GM23338 (cell line): ENCODE measurements at regions not wholly inside any gene's neighbourhood (a gene's known extent, or its start where the extent isn't known, plus 50 kb on each side); places are given as distances from the start of the nearest gene placed in this dataset.
A peak's percentile ranks its signal among the peaks of the same experiment; 100 is the strongest.

Experiments used
- ATAC-seq: fragments of 200-7000 bp; cut with Tn5 transposase; 3 replicates; pipeline ENCODE4 v1.9.1; 2020
- DNase-seq: peaks from one replicate; pipeline ENCODE4 v3.0.0-alpha.2; 2015; ENCODE audit warnings: low spot score
- H2AFZ ChIP-seq: fragments of 200-600 bp; sonication (generic); 2 replicates; pipeline ENCODE4 v1.8.0; 2016; ENCODE audit warnings: antibody characterized with exemption, mild to moderate bottlenecking, moderate library complexity
- H3F3A ChIP-seq: fragments of 200-600 bp; sonication (generic); replicated peaks from 2 replicates; pipeline ENCODE4 v1.8.0; 2017; ENCODE audit warnings: antibody characterized with exemption, mixed run types, low read depth
- H3K27ac ChIP-seq: fragments of 200-600 bp; sonication (generic); 2 replicates; pipeline ENCODE4 v1.6.1; 2016; ENCODE audit warnings: low read depth
- H3K27me3 ChIP-seq: fragments of 200-600 bp; sonication (generic); 2 replicates; pipeline ENCODE4 v1.8.0; 2016; ENCODE audit warnings: mild to moderate bottlenecking, mixed run types, moderate library complexity; ENCODE audit not compliant: insufficient read depth
- H3K36me3 ChIP-seq: fragments of 200-600 bp; sonication (generic); 2 replicates; pipeline ENCODE4 v1.8.0; 2016; ENCODE audit warnings: mild to moderate bottlenecking; ENCODE audit not compliant: insufficient read depth
- H3K4me1 ChIP-seq: fragments of 200-600 bp; sonication (generic); 2 replicates; pipeline ENCODE4 v1.8.0; 2016; ENCODE audit warnings: mild to moderate bottlenecking, moderate library complexity; ENCODE audit not compliant: insufficient read depth
- H3K4me2 ChIP-seq: fragments of 200-600 bp; sonication (generic); 2 replicates; pipeline ENCODE4 v1.7.1; 2017; ENCODE audit warnings: mixed run types
- H3K4me3 ChIP-seq: fragments of 200-600 bp; sonication (generic); 2 replicates; pipeline ENCODE4 v1.6.1; 2016; ENCODE audit warnings: mixed run types
- H3K79me2 ChIP-seq: fragments of 200-600 bp; sonication (generic); replicated peaks from 2 replicates; pipeline ENCODE4 v1.8.0; 2017; ENCODE audit warnings: mild to moderate bottlenecking; ENCODE audit not compliant: insufficient read depth
- H3K9me2 ChIP-seq: fragments of 200-600 bp; sonication (generic); 2 replicates; pipeline ENCODE4 v1.8.0; 2017; ENCODE audit not compliant: insufficient read depth
- H4K20me1 ChIP-seq: fragments of 200-600 bp; sonication (generic); replicated peaks from 2 replicates; pipeline ENCODE4 v1.8.0; 2017; ENCODE audit warnings: mild to moderate bottlenecking; ENCODE audit not compliant: insufficient read depth
- H3K27ac Mint-ChIP-seq: 2 replicates; pipeline ENCODE4 v1.8.0; 2020; ENCODE audit warnings: inconsistent platforms, mild to moderate bottlenecking, moderate library complexity, mixed read lengths
- H3K27me3 Mint-ChIP-seq: 3 replicates; pipeline ENCODE4 v1.8.0; 2022; ENCODE audit warnings: low read depth, mild to moderate bottlenecking, moderate library complexity, mixed read lengths, inconsistent platforms; ENCODE audit not compliant: insufficient read depth, poor library complexity
- H3K36me3 Mint-ChIP-seq: 3 replicates; pipeline ENCODE4 v1.8.0; 2021; ENCODE audit warnings: low read depth, mild to moderate bottlenecking, inconsistent platforms, moderate library complexity, mixed read lengths
- H3K4me1 Mint-ChIP-seq: 3 replicates; pipeline ENCODE4 v1.8.0; 2020; ENCODE audit warnings: mild to moderate bottlenecking, inconsistent platforms, mixed read lengths
- H3K4me3 Mint-ChIP-seq: 3 replicates; pipeline ENCODE4 v1.8.0; 2021; ENCODE audit warnings: moderate library complexity, mild to moderate bottlenecking, inconsistent platforms, mixed read lengths
- H3K9me3 Mint-ChIP-seq: 3 replicates; pipeline ENCODE4 v1.8.0; 2020; ENCODE audit warnings: moderate library complexity, mild to moderate bottlenecking, inconsistent platforms, mixed read lengths
- CREB1 ChIP-seq: fragments of 250-450 bp; sonication (Bioruptor Pico); IDR thresholded peaks from 2 replicates; pipeline ENCODE4 v1.5.0; 2020; ENCODE audit warnings: low read depth, mild to moderate bottlenecking, moderate library complexity
- CTCF ChIP-seq, 2 experiments: fragments of 200-600 bp in 1 of 2; sonication (generic) in 1 of 2; conservative IDR thresholded peaks; 2 replicates each; pipeline versions ENCODE4 v1.5.1 to v1.6.1; 2016 to 2017; ENCODE audit warnings: antibody characterized with exemption in 2 of 2, low read depth in 2 of 2, mild to moderate bottlenecking in 2 of 2, moderate library complexity in 1 of 2
- EZH2 ChIP-seq: fragments of 200-600 bp; sonication (generic); IDR thresholded peaks from one replicate; pipeline ENCODE4 v1.8.0; 2017; ENCODE audit warnings: antibody characterized with exemption, mild to moderate bottlenecking, low read depth; ENCODE audit not compliant: unreplicated experiment
- EZH2phosphoT487 ChIP-seq: fragments of 200-600 bp; sonication (generic); IDR thresholded peaks from one replicate; pipeline ENCODE4 v1.8.1; 2018; ENCODE audit warnings: antibody characterized with exemption; ENCODE audit not compliant: unreplicated experiment
- ZNF462 ChIP-seq: fragments of 250-450 bp; sonication (Bioruptor Pico); IDR thresholded peaks from 2 replicates; pipeline ENCODE4 v1.5.0; 2020; ENCODE audit warnings: mild to moderate bottlenecking, moderate library complexity

DNA sequence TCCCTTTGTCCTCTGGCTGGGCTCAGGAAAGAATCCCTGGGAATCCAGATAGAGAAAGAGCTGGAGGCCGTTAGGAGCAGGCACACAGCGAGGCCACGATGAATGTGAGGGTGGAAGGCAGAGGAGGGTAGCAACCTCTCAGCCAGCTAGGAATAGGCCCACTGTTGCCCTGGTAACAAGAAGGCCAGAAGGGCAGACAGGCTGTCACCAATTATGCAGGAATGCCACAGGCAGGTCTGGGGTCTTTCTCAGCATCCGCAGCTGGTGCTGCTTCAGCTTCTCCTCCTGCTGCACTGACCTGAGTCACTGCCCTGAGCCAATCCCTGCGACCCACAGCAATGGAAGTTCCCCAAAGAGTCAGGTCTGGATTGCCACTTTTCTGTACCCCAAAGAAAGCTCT lies 62.8 kb upstream of the C3orf80 start:
- H4K20me1 ChIP-seq, result no peaks in the 10 kb centered on the region
- H3K36me3 ChIP-seq, result no peaks in the 10 kb centered on the region
- Mint-ChIP-seq H3K27ac (peak overlapping the region; percentile 87), H3K4me1 (peaks cover 21% of the 10 kb centered on the region), H3K9me3 (no peaks in the 10 kb centered on the region), H3K27me3 (no peaks in the 10 kb centered on the region), H3K36me3 (no peaks in the 10 kb centered on the region), H3K4me3 (no peak overlapping the region)
- H3K4me1 ChIP-seq, result peaks cover 25% of the 10 kb centered on the region; the same call in 1 of the 2 replicates
- H3K9me2 ChIP-seq, result no peaks in the 10 kb centered on the region
- H3K27me3 ChIP-seq, result no peaks in the 10 kb centered on the region
- H3K27ac ChIP-seq, result peak overlapping the region; percentile 7; the same call in 1 of the 2 replicates
- no peak overlapping the region for H3K4me3 ChIP-seq
- ATAC-seq, result peak; percentile 98
- no peak overlapping the region for H2AFZ ChIP-seq
- H3K4me2 ChIP-seq, result no peak overlapping the region
- DNase-seq, result peak; percentile 93
- H3F3A ChIP-seq, result no peaks in the 10 kb centered on the region
- H3K79me2 ChIP-seq, result no peaks in the 10 kb centered on the region
- no peak for TF ChIP-seq EZH2
- 0 out of 2 replicates have a peak, but pooled peaks have one; percentile 39 for TF ChIP-seq CREB1 (CRISPR knock-in tag)
- TF ChIP-seq ZNF462 (CRISPR knock-in tag), result peak; percentile 74; the same call in 1 of the 2 replicates

DNA sequence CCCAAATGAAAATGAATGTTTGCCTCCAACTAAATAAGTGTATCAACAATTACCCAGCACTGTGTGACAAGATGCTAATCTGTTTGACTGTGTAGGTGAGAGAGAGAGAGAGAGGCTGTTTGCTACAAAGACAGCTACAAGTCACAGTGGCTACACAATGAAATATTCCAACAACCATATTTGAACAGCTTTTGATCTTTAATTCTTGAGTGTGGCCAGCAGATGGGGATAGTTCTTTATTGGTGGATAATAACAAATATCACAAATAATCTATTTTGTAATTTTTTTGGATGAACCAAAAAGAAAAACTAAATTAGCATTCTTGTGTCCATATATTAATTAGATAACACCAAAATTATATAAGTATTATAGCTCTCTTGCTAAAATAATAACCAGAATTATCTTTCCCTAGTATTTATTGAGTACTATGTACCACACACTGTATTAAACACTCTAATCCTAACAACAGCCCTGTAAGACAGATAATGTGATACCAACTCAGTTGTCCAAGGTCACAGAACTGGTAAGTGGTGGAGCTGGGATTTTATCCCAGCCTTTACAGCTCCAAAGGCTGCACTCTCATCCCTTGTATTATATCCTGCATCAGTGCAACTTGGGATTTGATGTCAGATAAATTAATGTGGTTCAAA lies 61.9 kb upstream of the C3orf80 start:
- TF ChIP-seq EZH2phosphoT487 (no peak), CTCF (conservative IDR thresholded peaks at IDR 0.05; ENCODE audit: low read depth in 2 of 2) (peak; percentile 40 to 50; a peak in 3 of 4 replicates)
- no peak overlapping the region for H2AFZ ChIP-seq
- Mint-ChIP-seq H3K36me3 (no peaks in the 10 kb centered on the region), H3K4me1 (peaks cover 21% of the 10 kb centered on the region), H3K9me3 (no peaks in the 10 kb centered on the region), H3K27me3 (no peaks in the 10 kb centered on the region), H3K27ac (peak overlapping the region; percentile 87; the same call in 1 of the 2 replicates), H3K4me3 (no peak overlapping the region)
- no peaks in the 10 kb centered on the region for H3K27me3 ChIP-seq
- H3K4me2 ChIP-seq, result no peak overlapping the region
- no peak for DNase-seq
- H3K27ac ChIP-seq, result peak overlapping the region; percentile 7; the same call in 1 of the 2 replicates
- no peaks in the 10 kb centered on the region for H3K79me2 ChIP-seq
- H4K20me1 ChIP-seq, result no peaks in the 10 kb centered on the region
- H3K9me2 ChIP-seq, result no peaks in the 10 kb centered on the region
- no peaks in the 10 kb centered on the region for H3K36me3 ChIP-seq
- no peaks in the 10 kb centered on the region for H3F3A ChIP-seq
- H3K4me1 ChIP-seq, result peaks cover 25% of the 10 kb centered on the region; the same call in 1 of the 2 replicates
- no peak overlapping the region for H3K4me3 ChIP-seq
- no peak for ATAC-seq
